Stromal cell of bone marrow (primary cell): ENCODE measurements at regions not wholly inside any gene's neighbourhood (a gene's known extent, or its start where the extent isn't known, plus 50 kb on each side); places are given as distances from the start of the nearest gene placed in this dataset.
A peak's percentile ranks its signal among the peaks of the same experiment; 100 is the strongest.

Experiments used
- DNase-seq: peaks from one replicate; pipeline ENCODE4 v3.0.0-alpha.2; 2012; ENCODE audit warnings: low read depth

- no peak for DNase-seq
These were observed 498.6 kb downstream of the CAAP1 start for GRCh38 chr9:26394025-26394424.

- no peak for DNase-seq
These were observed 500.0 kb downstream of the CAAP1 start for GRCh38 chr9:26392639-26393038.

- DNase-seq = no peak
These were observed 501.6 kb downstream of the CAAP1 start for GRCh38 chr9:26391036-26391435.

- DNase-seq = peak; percentile 9
These were observed 517.2 kb downstream of the CAAP1 start for GRCh38 chr9:26375448-26375847.

- no peak for DNase-seq
These were observed 519.0 kb downstream of the CAAP1 start for GRCh38 chr9:26373616-26374015.

- no peak for DNase-seq
These were observed 521.4 kb downstream of the CAAP1 start for GRCh38 chr9:26371236-26371635.

GRCh38 chr9:26369093-26369492 is 523.5 kb downstream of the CAAP1 start:
- DNase-seq = no peak

- no peak for DNase-seq
These were observed 524.4 kb downstream of the CAAP1 start for GRCh38 chr9:26368241-26368640.

GRCh38 chr9:26361010-26361409 is 531.6 kb downstream of the CAAP1 start:
- no peak for DNase-seq

- DNase-seq = no peak
These were observed 533.8 kb downstream of the CAAP1 start for GRCh38 chr9:26358836-26359235.

- no peak for DNase-seq
These were observed 534.7 kb downstream of the CAAP1 start for GRCh38 chr9:26357803-26358344.

- no peak for DNase-seq
These were observed 536.1 kb downstream of the CAAP1 start for GRCh38 chr9:26356491-26356890.

- no peak for DNase-seq
These were observed 545.6 kb downstream of the CAAP1 start for GRCh38 chr9:26346942-26347477.

GRCh38 chr9:26341545-26341944 is 551.1 kb downstream of the CAAP1 start:
- no peak for DNase-seq

- no peak for DNase-seq
These were observed 552.8 kb downstream of the CAAP1 start for GRCh38 chr9:26339796-26340195.

- no peak for DNase-seq
These were observed 557.5 kb downstream of the CAAP1 start for GRCh38 chr9:26335116-26335515.

- no peak for DNase-seq
These were observed 557.9 kb downstream of the CAAP1 start for GRCh38 chr9:26334706-26335105.

- DNase-seq = no peak
These were observed 561.4 kb downstream of the CAAP1 start for GRCh38 chr9:26331223-26331622.

- no peak for DNase-seq
These were observed 562.6 kb downstream of the CAAP1 start for GRCh38 chr9:26329974-26330373.

- DNase-seq = peak; percentile 62
These were observed 566.0 kb downstream of the CAAP1 start for GRCh38 chr9:26326563-26326962.

- DNase-seq = no peak
These were observed 567.2 kb downstream of the CAAP1 start for GRCh38 chr9:26325444-26325829.

- DNase-seq = no peak
These were observed 567.7 kb downstream of the CAAP1 start for GRCh38 chr9:26324786-26325443.

- no peak for DNase-seq
These were observed 570.7 kb downstream of the CAAP1 start for GRCh38 chr9:26321935-26322334.

GRCh38 chr9:26319859-26320258 is 572.7 kb downstream of the CAAP1 start:
- DNase-seq = no peak
